Spleen (tissue), 7 donors: ENCODE measurements at regions not wholly inside any gene's neighbourhood (a gene's known extent, or its start where the extent isn't known, plus 50 kb on each side); places are given as distances from the start of the nearest gene placed in this dataset.

ENCODE experiments used
- POLR2A ChIP-seq, 3 donors: fragments of 450-650 bp; IDR thresholded peaks; one replicate each; pipeline ENCODE4 v1.5.1; 2017; ENCODE audit warnings: antibody characterized with exemption in 3 of 3, mild to moderate bottlenecking in 1 of 3
- POLR2AphosphoS5 ChIP-seq, 3 donors: sonication (generic); formaldehyde crosslinking; IDR thresholded peaks; one replicate each; pipeline ENCODE4 v1.5.1; 2017; ENCODE audit warnings: antibody characterized with exemption in 3 of 3
- TF ChIP-seq, protein P1 (sequence below), 11 experiments: fragments of 200-600 bp in 7 of 11; fragments of 450-650 bp in 4 of 11; sonication (generic) in 4 of 11; IDR thresholded peaks in 8 of 11; conservative IDR thresholded peaks in 3 of 11; 1 replicate in 7 of 11; 2 replicates in 4 of 11; pipeline versions ENCODE4 v1.4.0 to v1.8.0; 2016 to 2021; ENCODE audit warnings: antibody characterized with exemption in 11 of 11, inconsistent platforms in 4 of 11, mild to moderate bottlenecking in 1 of 11
- donor health status: DM: no; HTN: no; CAD: no; lungs with moderate emphysema.
- donor health status: DM: no; HTN: no; CAD: no.
- donor health status: DM: no; HTN: no; CAD: no.

DNA sequence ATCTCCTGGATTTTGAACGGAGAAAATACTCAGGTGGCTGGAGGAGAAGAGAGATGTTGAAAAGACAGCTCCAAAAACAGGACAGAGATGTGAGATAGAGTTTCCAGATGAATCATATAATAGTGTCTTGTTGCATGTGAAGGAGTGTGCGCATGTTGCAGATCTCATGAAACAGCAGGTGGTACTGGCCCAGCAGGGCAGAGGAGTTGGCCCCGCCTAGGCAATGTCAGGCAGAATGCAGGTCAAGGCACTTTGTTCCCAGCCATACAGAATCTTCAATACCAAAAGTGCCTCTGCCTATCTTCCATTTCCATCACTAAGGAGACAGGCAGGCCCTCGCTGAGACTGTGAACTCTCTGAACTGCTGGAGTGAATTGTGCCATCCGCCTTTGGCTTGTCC is 63.9 kb upstream of the FAT1 start:
- TF ChIP-seq, protein P1, sequence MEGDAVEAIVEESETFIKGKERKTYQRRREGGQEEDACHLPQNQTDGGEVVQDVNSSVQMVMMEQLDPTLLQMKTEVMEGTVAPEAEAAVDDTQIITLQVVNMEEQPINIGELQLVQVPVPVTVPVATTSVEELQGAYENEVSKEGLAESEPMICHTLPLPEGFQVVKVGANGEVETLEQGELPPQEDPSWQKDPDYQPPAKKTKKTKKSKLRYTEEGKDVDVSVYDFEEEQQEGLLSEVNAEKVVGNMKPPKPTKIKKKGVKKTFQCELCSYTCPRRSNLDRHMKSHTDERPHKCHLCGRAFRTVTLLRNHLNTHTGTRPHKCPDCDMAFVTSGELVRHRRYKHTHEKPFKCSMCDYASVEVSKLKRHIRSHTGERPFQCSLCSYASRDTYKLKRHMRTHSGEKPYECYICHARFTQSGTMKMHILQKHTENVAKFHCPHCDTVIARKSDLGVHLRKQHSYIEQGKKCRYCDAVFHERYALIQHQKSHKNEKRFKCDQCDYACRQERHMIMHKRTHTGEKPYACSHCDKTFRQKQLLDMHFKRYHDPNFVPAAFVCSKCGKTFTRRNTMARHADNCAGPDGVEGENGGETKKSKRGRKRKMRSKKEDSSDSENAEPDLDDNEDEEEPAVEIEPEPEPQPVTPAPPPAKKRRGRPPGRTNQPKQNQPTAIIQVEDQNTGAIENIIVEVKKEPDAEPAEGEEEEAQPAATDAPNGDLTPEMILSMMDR (IDR thresholded peaks at IDR 0.05 in 8 of 11, conservative IDR thresholded peaks at IDR 0.05 in 3 of 11), result no peak
- no peak for TF ChIP-seq POLR2AphosphoS5 (IDR thresholded peaks at IDR 0.05)
- no peak for TF ChIP-seq POLR2A (IDR thresholded peaks at IDR 0.05)
